Fibroblast of pulmonary artery (primary cell): ENCODE measurements at regions not wholly inside any gene's neighbourhood (a gene's known extent, or its start where the extent isn't known, plus 50 kb on each side); places are given as distances from the start of the nearest gene placed in this dataset.
"Not testable (repeated sequence)": the region's sequence is repeated elsewhere in the genome, so short reads cannot be mapped to it uniquely, and the experiment has no call there.

Experiments
- DNase-seq: peaks from one replicate; pipeline ENCODE4 v3.0.0-alpha.2; 2010; ENCODE audit warnings: low read depth
- H3K4me3 ChIP-seq: replicated peaks from 2 replicates; pipeline ENCODE4 v1.5.1; 2011; ENCODE audit warnings: low read depth, mild to moderate bottlenecking, control low read depth, low read length, moderate library complexity
- CTCF ChIP-seq: IDR thresholded peaks from 2 replicates; pipeline ENCODE4 v1.5.1; 2011; ENCODE audit warnings: mild to moderate bottlenecking, control low read depth, low read length, inconsistent platforms; ENCODE audit errors: missing control alignments

GRCh38 chr22:49345896-49346295 is 481.8 kb downstream of the BRD1 start:
- no peak for TF ChIP-seq CTCF
- H3K4me3 ChIP-seq: no peak overlapping the region
- DNase-seq: no peak

GRCh38 chr22:49344656-49345055 is 483.0 kb downstream of the BRD1 start:
- no peak for TF ChIP-seq CTCF
- no peak for DNase-seq

GRCh38 chr22:49344161-49344560 is 483.5 kb downstream of the BRD1 start:
- no peak overlapping the region for H3K4me3 ChIP-seq
- DNase-seq: no peak
- TF ChIP-seq CTCF: no peak

More at GRCh38 chr22:49344656-49345055, 483.0 kb downstream of the BRD1 start:
- H3K4me3 ChIP-seq: no peak overlapping the region

GRCh38 chr22:49340406-49340805 is 487.3 kb downstream of the BRD1 start:
- no peak for TF ChIP-seq CTCF
- no peak for DNase-seq
- H3K4me3 ChIP-seq: no peak overlapping the region

GRCh38 chr22:49336483-49336882 is 491.2 kb downstream of the BRD1 start:
- DNase-seq, H3K4me3 ChIP-seq: not testable (repeated sequence)

GRCh38 chr22:49334976-49335375 is 492.7 kb downstream of the BRD1 start:
- no peak for DNase-seq
- TF ChIP-seq CTCF: no peak
- H3K4me3 ChIP-seq: no peak overlapping the region

- no peak overlapping the region for H3K4me3 ChIP-seq
- no peak for TF ChIP-seq CTCF
- DNase-seq: no peak
Measured at GRCh38 chr22:49334449-49334789, 493.3 kb downstream of the BRD1 start.

- TF ChIP-seq CTCF: no peak
- H3K4me3 ChIP-seq: no peak overlapping the region
- DNase-seq: no peak
Measured at GRCh38 chr22:49333206-49333605, 494.5 kb downstream of the BRD1 start.
